Body of pancreas (tissue), 4 donors: ENCODE measurements at regions not wholly inside any gene's neighbourhood (a gene's known extent, or its start where the extent isn't known, plus 50 kb on each side); places are given as distances from the start of the nearest gene placed in this dataset.

Experiments used
- CTCF ChIP-seq, 7 experiments: fragments of 450-650 bp in 4 of 7; fragments of 200-600 bp in 3 of 7; sonication (generic) in 3 of 7; IDR thresholded peaks; one replicate each; pipeline ENCODE4 v1.5.1; 2016 to 2019; ENCODE audit warnings: antibody characterized with exemption in 7 of 7
- POLR2A ChIP-seq, 3 donors: fragments of 450-650 bp; IDR thresholded peaks; one replicate each; pipeline ENCODE4 v1.6.1; 2016; ENCODE audit warnings: antibody characterized with exemption in 3 of 3, mild to moderate bottlenecking in 2 of 3

DNA sequence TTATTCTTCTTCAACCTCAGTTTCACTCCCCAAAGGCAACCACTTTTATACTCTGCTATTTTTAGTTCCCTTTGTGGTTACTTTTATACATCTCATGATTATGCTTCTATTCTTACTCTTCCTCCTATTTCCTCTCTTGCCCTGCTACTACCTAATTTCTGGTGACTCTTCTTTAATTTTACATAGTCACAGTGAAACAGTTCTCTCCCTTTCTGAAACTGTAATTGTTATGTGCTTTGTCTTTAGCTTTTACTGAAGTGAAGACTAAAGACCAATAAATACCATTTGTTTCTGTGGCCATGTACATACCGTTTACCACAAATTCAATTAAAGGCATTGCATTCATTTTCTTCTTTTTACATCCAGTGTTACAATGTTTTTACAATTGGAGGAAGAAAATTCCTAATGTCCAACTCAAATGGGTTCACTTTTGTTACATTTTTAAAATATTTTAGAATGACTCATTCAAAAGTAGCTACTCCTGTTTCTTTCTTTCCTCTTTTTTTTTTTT, 410.6 kb downstream of the PSAT1 start:
- TF ChIP-seq CTCF (IDR thresholded peaks at IDR 0.05) (no peak), POLR2A (IDR thresholded peaks at IDR 0.05) (no peak)
